ENCODE measurements at regions not wholly inside any gene's neighbourhood (a gene's known extent, or its start where the extent isn't known, plus 50 kb on each side); places are given as distances from the start of the nearest gene placed in this dataset.

GRCh38 chr6:139973669-139974344 is 599.4 kb upstream of the CITED2 start (continued):
- TF ChIP-seq ZBTB8A (IDR thresholded peaks at IDR 0.05; ENCODE audit: partially characterized antibody) (no peak), JUND (IDR thresholded peaks at IDR 0.05; ENCODE audit: borderline replicate concordance, low read depth, low read length) (peak; percentile 89), JUND (tag; IDR thresholded peaks at IDR 0.05; ENCODE audit: borderline replicate concordance, low read depth, low read length) (peak; percentile 78; the same call in 1 of the 3 replicates), ZEB2 (IDR thresholded peaks at IDR 0.05) (no peak), ZKSCAN8 (CRISPR knock-in tag; IDR thresholded peaks at IDR 0.05) (no peak), KAT8 (IDR thresholded peaks at IDR 0.05; ENCODE audit: low read depth) (no peak), CXXC5 (CRISPR knock-in tag; IDR thresholded peaks at IDR 0.05) (peak; percentile 50), CREB1 (IDR thresholded peaks at IDR 0.05) (peak; percentile 26; the same call in 1 of the 2 replicates), CREB1 (CRISPR knock-in tag; IDR thresholded peaks at IDR 0.05) (no peak), MGA (IDR thresholded peaks at IDR 0.05) (no peak), HSF4 (CRISPR knock-in tag; IDR thresholded peaks at IDR 0.05; ENCODE audit: borderline replicate concordance) (no peak), CBFA2T3 (IDR thresholded peaks at IDR 0.05) (peak; percentile 90), FOXK1 (CRISPR knock-in tag; IDR thresholded peaks at IDR 0.05; ENCODE audit: borderline replicate concordance) (no peak), BRCA1 (IDR thresholded peaks at IDR 0.05) (no peak), BRCA1 (CRISPR knock-in tag; IDR thresholded peaks at IDR 0.05) (no peak), IRF9 (tag; IDR thresholded peaks at IDR 0.05) (no peak), SMARCC2 (IDR thresholded peaks at IDR 0.05; ENCODE audit: low read depth) (no peak; the same call in 1 of the 2 replicates), MEF2D (tag; conservative IDR thresholded peaks at IDR 0.05; ENCODE audit: low read depth) (peak; percentile 94), BCL6 (CRISPR knock-in tag; IDR thresholded peaks at IDR 0.05) (no peak)

Measured in K562 (cell line).